Globus pallidus (tissue), 1 donor: ENCODE measurements at regions not wholly inside any gene's neighbourhood (a gene's known extent, or its start where the extent isn't known, plus 50 kb on each side); places are given as distances from the start of the nearest gene placed in this dataset.

Experiments used
- DNase-seq: peaks from one replicate; pipeline ENCODE4 v3.0.0-alpha.2; 2015; ENCODE audit warnings: low spot score

DNA sequence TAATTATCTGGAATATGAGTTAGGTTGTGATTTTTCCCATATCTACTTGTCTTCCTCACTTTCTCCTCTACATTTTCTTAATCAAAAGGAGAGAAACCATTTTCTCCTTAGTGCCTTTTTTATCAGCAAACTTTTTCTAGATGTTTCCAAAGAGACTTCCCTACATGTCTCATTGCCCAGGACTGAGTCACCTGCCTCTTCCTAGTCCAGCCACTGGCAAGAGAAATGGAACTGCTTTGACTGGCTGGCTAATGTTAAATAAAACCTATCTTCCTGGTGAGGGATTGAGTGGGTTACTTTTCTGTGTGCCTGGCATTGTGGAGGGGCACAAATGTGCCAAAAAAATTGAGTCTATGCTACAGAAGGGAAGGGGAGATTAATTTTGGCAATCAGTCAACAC lies 52.1 kb upstream of the CD5L start:
- no peak for DNase-seq

- DNase-seq, result no peak
Observed at GRCh38 chr1:157894613-157895165, 53.1 kb upstream of the CD5L start.

GRCh38 chr1:157910270-157910669 lies 68.7 kb upstream of the CD5L start:
- DNase-seq, result no peak

DNA sequence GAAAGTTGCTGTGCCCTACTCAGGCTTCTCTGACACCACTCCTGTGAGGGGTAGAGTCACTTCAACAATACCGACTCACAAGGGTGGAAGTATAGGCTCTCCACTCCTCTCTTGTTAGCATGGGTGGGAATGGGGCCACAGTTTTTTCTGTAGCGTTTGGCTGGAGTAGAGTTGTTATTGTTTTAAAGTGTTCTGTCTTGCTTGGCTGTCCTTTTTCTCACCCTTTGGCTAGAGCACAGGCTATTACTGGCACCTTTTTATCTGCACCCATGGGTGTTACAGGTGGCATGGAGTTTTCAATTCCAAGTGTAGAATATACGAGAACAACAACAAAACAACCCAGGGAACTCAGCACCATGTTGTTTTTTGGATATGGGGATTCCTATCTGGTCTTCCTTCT lies 74.3 kb upstream of the CD5L start:
- no peak for DNase-seq

DNA sequence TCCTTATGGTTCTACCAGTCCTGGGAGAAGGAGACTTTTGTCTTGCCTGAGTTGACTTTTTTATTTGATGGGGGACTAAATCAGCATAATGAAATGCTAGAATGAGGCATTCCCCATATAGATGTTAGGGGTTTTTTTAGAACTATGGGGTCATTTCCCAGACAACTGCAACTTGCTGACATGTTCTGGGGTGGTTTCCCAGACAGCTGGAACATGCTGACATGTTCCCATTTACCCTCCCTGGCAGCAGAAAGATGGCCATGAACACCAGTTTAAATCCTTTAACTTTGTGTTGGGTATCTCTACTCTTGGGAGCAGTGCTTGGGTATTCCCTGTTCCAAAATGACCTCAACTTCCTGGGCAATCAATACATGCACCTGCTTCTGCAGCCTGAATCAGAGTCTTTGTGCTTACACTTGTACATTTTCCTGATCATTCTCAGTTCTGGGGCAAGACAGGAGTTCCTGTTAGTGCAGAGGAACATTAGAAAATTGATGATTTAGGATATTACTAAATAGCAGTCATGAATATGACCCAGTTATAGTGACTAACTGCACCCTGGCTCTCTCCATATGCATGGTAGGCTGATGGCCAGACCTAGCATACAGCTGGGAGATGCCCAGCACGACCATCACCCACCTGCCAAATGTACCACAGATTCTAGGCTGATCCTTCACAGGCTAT lies 75.4 kb upstream of the CD5L start:
- no peak for DNase-seq

DNA sequence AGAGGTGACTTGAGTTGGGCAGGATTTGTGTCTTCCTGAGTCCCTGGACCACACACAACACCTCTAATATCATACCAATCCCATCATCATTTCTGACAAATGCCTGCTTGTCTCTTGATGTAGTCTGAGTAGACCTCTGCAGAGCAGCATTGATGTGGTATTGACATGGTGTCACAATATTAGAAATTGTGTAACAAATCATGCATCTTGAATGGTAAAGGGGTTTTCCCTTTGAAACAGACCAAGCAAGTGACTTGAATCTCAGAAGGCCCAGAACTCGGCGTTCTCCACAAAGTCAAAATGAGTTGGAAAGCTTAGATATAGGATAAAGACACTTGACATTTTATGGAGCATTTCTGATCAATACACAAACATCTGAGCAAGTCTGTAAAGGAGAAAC lies 72.7 kb upstream of the KIRREL1 start:
- DNase-seq, result no peak

DNA sequence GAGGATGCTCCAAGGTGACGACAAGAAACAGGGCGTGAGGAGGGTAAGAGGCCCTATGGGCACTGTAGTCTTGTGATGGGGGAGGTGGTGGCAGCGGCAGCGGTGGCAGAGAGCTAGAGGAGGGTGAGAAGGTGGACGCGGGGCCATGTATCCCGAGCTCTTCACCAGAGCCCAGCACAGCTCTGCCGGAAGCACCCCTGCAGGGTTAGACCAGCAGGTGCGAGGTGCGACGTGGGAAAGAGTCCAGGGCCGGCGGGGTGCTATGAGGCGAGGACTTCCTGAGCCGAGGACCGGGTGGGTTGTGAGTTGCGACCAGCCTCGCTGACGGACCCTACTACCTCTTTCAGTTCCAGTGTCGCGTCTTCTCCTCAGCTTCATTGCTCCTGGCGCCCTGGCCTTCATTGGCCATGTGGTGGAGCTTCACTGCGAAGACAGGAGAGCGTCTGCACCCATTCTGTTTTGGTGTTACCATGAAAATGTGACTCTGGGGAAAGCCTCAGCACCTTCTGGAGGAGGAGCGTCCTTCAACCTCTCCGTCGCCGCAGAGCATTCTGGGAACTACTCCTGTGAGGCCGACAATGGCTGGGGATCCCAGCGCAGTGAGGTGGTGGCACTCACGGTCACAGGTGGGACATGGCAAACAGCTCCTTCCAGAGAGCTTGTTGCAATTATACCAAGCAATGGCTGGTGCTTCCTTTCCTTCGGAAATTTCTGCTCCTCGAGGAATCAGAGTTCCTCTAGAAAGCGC lies 67.9 kb upstream of the KIRREL1 start:
- DNase-seq, result no peak

- no peak for DNase-seq
Observed at GRCh38 chr1:157932069-157932468, 61.4 kb upstream of the KIRREL1 start.

- peak; percentile 12 for DNase-seq
Observed at GRCh38 chr1:157937744-157938143, 55.7 kb upstream of the KIRREL1 start.

DNA sequence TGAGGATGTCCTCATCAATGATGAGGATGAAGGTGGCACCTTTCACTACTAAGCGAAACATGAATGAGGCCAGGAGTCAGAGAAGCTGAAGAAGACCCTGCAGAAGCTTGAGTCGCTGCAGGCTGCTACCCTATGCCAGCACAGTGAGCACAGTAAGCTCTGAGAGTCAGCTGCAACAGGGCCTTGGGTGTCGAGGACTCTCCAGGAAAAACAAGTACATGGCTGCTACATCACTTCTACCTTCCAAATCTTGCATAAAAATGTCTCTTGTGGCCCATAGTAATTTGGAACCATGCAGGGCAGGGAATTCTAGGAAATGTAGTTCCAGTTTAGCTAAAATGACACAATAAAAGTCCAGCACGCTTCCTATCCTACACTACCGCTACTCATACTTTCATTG lies 51.5 kb upstream of the KIRREL1 start:
- no peak for DNase-seq
